GM23248 (cell line): ENCODE measurements at regions not wholly inside any gene's neighbourhood (a gene's known extent, or its start where the extent isn't known, plus 50 kb on each side); places are given as distances from the start of the nearest gene placed in this dataset.

Source experiments
- EZH2 ChIP-seq: fragments of 200-600 bp; sonication (generic); IDR thresholded peaks from 2 replicates; pipeline ENCODE4 v1.6.1; 2018; ENCODE audit warnings: antibody characterized with exemption, mild to moderate bottlenecking; ENCODE audit not compliant: insufficient read depth, poor library complexity, severe bottlenecking
- EZH2phosphoT487 ChIP-seq: fragments of 200-600 bp; sonication (generic); IDR thresholded peaks from 2 replicates; pipeline ENCODE4 v1.6.1; 2018; ENCODE audit warnings: antibody characterized with exemption, moderate library complexity, mild to moderate bottlenecking, low read depth; ENCODE audit not compliant: insufficient read depth

GRCh38 chr6:112883095-112883494 is 536.0 kb downstream of the RFPL4B start:
- TF ChIP-seq EZH2 (no peak), EZH2phosphoT487 (no peak)
